GM21447 (cell line): ENCODE measurements at regions not wholly inside any gene's neighbourhood (a gene's known extent, or its start where the extent isn't known, plus 50 kb on each side); places are given as distances from the start of the nearest gene placed in this dataset.
"Not testable (repeated sequence)": the region's sequence is repeated elsewhere in the genome, so short reads cannot be mapped to it uniquely, and the experiment has no call there.

Experiments used
- ATAC-seq: cut with Tn5 transposase; IDR thresholded peaks from one replicate; pipeline ENCODE4 v1.9.1; 2021; ENCODE audit not compliant: unreplicated experiment

DNA sequence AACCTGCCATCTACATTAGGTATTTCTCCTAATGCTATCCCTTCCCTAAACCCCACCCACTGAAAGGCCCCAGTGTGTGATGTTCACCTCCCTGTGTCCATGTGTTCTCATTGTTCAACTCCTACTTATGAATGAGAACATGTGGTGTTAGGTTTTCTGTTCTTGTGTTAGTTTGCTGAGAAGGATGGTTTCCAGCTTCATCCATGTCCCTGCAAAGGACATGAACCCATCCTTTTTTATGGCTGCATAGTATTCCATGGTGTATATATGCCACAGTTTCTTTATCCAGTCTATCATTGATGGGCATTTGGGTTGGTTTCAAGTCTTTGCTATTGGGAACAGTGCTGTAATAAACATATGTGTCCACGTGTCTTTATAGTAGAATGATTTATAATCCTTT lies 149.2 kb downstream of the PCDH7 start:
- ATAC-seq, result not testable (repeated sequence)

DNA sequence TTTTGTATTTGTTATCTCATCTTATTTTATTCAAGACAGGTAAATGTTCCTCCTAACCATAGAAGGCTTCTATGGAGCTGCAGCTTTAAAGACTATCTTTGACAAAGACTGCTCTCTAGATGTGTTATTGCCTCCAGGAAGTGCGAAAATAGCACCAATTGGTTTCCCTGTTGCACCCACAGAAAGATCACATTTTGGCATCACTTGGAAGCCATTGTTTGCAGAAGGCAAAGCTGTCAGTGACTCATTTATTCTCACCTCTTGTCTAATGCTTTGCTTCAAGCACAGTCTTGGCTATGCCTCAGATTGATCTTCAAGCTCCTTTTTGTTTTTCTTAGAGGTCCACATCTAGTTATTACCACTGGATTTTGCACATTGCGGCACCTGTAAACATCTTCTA lies 150.3 kb downstream of the PCDH7 start:
- no peak for ATAC-seq

DNA sequence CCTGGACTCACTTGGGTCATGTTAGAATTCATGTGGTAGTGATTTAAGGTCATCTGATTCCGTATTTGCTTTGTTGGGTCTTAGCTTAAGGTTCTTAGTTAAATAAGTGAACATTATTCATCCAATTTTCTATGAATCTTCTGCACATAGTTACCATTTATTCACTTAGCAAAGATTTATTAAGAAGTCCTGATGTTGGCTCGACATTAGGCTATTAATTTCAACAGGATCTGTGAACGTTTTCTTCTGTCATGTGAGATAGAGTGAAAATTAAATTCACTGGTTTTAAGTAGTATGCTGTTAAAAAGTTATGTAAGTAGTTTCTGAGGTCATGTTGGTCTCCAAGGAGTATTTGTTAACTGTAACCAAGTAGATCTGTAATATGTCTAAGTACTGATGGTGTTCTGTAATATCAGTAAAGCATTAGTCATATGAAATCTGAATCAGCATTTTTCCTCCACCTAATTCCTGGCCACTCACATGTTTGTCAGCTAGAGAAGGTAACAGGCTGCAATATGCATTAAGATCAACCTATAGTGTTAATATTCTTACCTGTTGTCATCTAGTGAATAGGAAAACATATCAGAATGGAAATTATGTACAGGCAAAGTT lies 155.6 kb downstream of the PCDH7 start:
- no peak for ATAC-seq

DNA sequence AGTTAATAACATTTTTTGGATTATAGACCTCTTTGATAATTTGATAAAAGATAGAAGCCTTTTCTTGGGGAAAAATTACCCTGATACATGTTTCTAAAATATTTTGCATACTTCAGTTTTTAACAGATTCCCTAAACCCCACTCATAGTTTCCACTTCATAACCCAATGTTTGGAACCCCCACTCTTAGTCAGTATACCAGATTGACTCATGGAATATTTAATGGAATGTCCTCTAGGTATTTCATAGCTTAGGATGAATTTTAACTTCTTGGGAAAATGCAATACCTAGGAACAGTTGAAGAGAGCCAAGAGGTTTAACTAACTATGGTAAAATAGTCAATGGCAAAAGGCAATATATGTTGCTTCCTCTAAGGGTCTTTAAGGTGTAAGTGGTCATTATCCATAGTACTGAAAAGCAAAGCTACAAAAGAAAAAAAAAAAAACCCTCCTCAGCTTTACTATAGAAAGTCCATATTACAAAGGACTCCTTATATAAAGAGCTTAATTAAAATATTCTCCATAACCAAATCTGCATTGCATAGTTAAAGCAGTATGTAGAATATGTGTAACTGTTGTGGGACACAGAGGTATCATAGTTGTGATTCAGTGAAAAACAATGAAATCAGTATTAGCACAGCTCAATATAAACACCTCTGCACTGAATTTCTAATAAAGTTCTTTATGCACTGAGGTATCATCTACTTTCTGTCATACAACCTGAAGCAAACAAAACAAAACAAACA lies 159.9 kb downstream of the PCDH7 start:
- no peak for ATAC-seq

DNA sequence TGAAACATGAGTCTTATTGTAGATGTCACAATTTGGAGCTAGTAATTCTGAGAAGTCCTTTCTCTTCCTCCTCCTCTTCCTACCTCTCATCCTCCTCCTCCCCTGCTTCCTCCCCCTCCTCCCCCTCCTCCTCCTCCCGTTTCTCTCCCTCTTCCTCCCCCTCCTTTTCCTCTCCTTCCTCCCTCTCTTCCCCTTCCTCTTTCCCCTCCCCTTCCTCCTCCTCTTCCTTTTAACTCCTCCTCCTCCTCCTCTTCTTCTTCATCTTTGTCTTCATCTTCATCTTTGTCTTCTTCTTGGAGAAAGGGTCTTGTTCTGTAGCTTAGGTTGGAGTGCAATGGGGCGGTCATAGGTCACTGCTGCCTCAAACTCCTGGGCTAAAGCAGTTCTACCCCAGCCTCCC lies 161.8 kb downstream of the PCDH7 start:
- no peak for ATAC-seq

DNA sequence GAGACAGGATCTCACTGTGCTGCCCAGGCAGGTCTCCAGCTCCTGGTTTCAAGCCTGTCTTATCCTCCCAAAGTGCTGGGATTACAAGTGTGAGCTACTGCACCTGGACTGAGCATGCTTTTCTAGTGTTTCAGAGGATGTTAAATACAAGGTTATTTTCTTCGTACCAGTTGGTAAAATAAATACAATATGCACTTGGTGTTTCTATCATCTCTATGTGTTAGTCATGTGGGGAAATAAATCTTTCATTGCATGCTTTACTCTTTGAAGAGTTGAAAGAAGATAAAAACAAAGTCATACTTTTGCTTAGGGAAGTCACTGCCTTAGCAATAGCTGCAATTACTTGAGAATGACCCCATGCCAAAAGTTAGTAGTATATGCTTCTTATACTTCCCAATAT lies 162.3 kb downstream of the PCDH7 start:
- ATAC-seq, result no peak

DNA sequence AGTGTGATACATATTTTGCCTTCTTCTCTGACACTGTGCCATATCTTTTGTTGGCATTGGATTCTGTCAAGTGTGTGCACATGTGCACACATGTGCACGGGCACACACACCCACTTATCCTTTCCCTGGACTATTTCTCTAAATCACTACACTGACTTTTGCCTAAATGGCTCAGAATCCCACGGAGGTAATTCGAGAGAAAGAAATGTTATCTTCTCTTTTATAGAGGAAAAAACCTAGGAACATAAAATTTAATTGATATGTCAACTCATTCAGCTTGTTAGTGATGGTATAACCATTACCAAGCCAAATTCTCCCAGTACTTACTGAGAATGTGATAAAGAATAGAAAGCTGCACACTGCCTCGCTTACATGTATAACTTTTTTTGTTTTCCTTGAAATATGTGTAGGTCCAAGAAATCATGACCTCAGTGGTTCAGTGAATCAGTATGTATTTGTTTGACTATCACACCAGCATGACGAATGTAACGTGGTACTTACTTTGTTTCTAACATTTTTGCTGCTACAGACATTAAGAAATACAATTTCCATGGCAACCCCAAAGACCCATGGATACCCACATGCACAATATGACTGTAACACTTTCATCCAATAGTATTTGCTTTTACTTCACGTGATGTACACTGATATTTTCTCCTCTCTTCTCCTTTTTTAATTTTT lies 163.0 kb downstream of the PCDH7 start:
- ATAC-seq, result no peak

DNA sequence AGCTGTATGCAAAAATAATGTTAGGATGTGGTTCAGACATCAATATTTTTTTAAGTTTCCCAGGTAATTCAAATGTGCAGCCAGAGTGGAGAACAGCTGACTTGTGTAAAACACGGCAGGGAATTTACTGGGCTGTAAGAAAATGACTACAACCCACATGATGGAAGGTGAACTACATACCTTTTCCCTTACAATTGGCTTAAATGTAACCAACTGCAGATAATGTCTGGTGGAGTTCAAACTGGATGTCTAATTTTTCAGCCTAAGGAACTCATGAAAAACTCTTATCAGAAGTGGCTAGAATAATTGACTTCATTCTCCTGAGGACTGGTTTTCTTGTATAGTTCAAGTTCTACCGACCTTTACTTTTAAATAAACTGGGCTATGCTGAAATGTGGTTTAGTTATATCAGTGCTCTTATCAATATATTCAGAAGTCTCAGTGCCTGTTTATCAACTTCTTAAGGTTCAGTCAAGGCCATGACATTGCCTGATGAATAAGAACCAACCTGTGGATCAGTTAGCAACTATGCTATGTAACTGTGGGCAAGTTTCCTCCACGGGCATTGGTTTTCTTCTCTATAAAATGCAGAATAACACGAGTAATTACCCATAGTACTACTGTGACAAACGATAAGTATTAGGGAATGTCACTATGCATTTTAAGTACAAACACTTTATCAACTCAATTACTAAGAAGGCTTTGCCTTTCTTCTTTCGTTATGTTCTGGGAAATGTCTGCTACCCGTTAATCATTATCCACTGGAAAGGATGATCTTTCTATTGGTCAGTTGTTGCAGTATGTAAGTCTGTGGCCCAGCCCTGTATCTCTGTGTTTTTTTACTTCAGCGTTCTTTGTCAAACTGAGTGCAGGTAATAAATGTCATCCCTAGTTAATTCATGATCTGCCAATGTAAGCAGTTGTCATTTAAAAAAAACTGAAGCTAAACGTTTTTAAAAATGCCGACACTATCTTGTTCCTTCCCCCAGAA lies 181.6 kb downstream of the PCDH7 start:
- no peak for ATAC-seq

DNA sequence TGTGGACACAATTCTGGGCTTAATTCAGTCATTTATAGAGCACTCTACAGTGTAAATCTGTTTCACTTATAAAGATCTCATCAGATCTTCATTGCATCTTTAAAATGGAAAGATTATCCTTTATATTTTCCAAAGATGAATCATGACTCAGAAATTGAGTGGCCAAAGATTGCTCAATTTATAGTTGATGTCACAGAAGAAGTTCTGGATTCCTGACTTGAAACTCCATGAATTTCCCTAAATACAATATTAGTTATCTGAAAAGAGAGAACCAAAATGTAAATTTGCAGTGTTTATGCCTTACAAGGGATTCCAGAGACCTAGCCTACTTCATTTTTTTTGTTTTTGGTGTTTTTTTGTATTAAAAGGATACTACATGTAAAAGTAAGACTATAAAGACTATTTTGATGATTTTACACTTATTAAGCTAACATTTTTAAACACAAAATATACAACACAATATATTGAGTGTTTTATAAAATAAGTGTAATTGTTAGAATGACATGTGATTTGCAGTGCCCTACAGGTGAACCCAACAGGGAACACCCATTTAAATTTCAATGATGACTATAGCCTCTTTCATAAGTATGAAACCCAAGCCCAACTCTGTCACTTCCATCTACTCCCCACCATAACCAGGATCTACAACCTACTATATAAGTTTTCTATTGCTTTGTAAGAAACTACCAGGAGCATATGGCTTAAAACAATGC lies 183.5 kb downstream of the PCDH7 start:
- no peak for ATAC-seq

DNA sequence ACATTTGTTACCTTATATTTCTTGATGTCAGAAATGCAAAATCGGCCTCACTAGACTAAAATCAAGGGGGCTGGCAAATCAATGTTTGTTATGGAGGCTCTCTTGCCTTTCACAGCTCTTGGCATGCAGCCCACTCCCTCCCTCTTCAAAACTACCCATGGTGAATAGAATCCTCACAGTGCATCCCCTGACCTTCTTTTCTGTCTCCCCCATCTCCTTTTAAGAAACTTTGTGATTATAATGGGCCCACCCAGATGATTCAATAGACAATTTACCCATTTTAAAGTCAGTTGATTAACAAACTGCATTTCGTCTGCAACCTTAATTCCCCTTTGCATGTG lies 184.0 kb downstream of the PCDH7 start:
- no peak for ATAC-seq

DNA sequence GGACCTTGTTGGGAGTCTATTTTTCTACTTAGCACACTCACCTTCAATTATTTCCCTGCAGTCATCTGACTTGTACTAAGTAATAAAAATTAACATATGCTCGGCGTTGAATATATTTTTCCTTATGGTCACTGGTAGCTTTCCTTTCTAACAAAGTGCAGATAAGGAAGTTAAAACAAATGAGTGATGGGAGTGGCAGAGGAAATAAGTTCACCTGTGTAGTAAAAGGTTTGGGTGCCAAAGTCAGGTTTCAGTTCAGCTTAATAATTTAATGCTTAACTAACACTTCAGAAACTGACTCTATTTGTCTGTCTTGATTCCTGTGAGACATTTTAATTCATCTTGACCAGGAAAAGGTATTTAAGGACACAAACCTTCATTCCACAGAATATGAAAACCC lies 184.4 kb downstream of the PCDH7 start:
- no peak for ATAC-seq

DNA sequence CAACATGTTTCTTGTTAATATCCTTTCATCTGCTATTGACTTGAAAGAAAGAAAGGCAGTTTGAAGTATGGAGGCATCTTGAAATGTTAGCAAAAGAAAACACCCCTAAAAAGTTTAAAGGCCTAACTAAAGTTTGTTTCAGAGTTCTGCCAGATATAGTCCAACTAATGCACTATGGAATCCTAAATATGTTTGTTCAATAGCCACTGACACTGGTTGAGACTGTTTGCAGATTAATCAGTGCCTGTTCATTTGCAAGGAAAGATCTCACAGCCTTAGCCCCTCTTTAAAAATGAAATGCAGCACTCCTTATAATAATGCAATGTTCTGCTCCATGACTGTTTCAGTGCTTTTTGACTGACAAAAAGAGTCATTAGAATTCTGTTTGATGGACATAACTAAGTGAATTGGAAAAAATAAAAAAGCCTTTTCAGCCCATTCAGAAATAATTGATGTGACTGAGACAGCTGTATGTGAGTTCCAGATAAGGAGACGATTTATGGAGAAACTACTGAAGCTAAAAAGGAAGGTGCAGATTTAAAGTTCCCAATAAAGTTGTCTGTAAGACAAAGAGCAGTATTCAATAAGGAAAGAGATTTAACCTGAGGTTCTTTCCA lies 192.0 kb downstream of the PCDH7 start:
- ATAC-seq, result no peak

DNA sequence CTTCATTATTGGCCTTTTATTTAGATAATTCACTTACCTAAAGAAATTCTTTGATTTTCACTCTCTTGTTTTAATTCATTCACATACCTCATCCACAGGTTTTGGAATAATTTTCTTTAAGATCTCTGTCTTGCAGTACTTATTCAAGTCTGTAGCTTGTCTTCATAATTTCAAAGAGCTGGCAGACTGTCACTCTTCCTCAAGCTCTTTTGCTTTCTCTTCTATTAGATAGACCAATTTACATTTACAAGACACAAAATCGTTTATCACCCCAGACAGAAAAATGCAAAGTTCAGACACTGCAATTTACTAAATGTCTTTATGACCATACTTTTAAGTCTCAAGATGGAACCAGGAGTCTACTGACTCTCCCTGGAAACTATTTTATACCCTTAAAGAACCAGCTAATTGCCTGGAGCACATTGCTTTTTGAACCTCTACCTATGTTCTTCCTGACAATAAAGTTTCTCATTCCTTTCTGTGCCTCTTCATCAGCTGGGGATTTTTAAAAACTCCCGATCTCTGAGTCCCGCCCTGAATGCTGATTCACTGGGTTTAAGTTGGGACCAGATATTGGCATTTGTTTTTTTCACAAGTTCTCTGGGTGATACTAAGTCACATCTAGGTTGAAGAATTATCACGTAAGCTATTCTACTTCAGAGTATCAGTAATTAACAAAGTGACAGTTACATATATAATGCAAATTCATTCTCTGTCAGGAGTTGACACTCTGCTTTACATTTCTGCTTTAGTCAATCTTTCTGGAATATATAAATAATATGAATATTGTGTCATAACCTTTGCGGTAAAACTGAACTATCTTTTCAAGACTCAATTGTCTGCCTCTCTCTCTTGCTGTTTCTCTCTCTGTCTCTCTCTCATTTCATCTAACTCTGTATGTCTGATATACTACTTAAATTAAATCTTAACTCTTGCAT lies 196.4 kb downstream of the PCDH7 start:
- ATAC-seq, result no peak

DNA sequence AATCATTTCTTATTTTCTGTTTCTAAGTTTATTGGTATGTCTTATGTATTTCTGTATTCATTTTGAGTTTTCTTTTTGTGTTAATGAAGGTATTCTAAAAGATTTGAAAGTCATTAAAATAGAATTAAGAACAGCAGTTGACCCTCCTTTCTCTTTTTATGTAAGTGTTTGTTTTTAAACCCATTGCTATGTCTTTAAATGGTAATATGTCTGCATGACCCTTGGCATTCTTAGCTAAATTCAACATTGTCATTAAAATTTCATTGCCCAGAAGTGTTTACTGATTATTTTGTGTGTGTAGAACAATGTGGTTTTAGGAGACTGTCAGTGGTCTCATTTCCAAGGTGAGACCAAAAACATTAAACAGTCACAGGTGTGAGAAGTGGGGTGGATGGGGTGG lies 197.8 kb downstream of the PCDH7 start:
- no peak for ATAC-seq

DNA sequence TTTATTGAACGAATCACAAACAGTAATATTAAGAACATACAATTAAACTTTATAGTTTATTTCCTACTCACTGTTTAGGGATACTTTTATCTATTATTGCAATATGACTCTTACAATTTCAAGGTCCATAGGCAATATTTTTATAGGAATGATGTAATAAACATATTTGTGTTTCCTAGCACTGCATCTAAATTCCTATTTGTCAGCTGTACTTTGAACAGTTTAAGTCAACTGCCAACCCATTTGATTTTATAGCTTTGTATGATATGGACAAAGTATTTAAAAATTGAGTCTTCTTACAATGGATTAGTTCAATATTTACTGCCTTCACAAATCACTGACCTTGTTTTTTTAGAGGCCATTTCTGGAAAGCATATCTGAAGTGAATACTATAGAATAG lies 199.3 kb downstream of the PCDH7 start:
- no peak for ATAC-seq

DNA sequence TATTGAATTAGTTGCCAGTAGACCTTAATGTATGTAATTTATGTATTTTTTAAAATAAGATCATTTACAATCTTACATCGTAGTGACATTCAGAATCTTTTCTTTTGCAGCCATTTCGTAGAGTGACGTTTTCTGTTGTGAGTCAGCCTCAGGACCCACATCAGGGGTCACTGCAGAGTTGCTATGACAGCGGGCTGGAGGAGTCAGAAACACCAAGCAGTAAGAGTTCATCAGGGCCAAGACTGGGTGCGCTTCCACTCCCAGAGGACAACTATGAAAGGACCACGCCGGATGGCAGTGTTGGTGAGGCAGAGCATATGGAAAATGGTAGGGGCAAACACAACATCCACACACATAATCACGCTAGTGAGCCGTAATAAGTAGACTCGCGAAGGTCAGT lies 199.9 kb downstream of the PCDH7 start:
- no peak for ATAC-seq

DNA sequence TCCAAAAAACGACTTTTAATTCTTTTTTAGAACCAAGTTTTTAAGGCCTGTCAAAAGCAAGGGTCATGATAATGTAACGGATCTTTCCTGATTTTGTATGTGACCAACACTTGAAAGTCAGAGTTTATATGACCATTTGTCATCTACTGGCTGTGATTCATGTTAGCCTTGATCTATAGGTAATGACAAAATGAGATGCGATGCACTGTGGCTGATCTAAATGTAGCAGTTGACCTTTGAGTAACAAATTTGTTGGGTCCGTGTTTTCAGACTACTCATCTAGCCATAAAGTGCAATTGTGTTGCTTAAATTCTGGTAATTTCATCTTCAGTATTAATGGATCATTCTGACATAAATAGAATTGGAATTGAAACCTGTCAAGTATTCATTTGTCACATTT lies 202.5 kb downstream of the PCDH7 start:
- ATAC-seq, result no peak

DNA sequence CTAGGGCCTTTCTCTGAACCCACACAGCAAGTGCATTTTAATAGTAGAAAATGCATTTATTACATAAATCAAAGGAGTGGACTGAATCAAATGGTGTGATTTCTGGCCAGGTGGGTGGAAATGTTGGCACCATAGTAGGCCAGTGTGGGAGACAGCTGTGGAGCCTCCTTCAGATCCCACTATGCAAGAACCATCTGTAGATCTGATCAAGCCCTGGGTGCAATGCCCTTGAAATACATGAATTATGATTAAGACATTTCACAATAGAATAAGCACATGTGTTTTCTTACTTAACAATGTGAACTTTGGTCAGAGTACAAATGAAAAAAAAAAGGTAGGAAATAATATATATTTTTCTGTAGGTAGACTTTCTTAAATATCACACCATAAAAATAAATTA lies 204.3 kb downstream of the PCDH7 start:
- ATAC-seq, result no peak

DNA sequence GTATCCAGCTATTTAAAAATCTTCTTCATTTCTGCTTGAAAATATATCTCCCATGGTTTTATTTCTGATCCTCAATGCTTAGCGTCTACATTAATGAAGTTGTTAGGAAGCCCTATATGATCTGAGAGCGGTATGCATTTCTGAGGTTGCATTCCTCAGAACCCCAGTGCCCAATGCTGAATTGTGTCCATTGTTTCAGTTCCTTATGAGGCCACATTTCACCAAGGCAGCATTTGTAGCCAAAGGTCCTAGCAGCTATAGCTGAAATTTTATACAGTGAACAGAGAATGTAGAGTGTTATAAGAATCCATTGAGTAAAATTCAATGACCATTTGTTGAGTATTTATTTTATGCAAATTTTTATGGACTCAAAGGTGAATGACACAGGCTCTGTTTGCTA lies 209.5 kb downstream of the PCDH7 start:
- no peak for ATAC-seq
